Right atrium auricular region (tissue), 2 donors: ENCODE measurements at regions not wholly inside any gene's neighbourhood (a gene's known extent, or its start where the extent isn't known, plus 50 kb on each side); places are given as distances from the start of the nearest gene placed in this dataset.
"Not testable (repeated sequence)": the region's sequence is repeated elsewhere in the genome, so short reads cannot be mapped to it uniquely, and the experiment has no call there.

Experiments
- DNase-seq: peaks from one replicate; pipeline ENCODE4 v3.0.0-alpha.2; 2019; ENCODE audit warnings: low spot score
- H3K27ac ChIP-seq, 2 donors: fragments of 200-600 bp; sonication (generic); 1 replicate in 1 of 2; 2 replicates in 1 of 2; pipeline ENCODE4 v1.5.1; 2016 to 2019
- H3K27me3 ChIP-seq, 2 donors: fragments of 200-600 bp; sonication (generic); one replicate each; pipeline versions ENCODE4 v1.5.1 to v1.6.0; 2017 to 2019
- H3K36me3 ChIP-seq: fragments of 200-600 bp; sonication (generic); one replicate; pipeline ENCODE4 v1.5.1; 2016
- H3K4me1 ChIP-seq, 2 donors: fragments of 200-600 bp; sonication (generic); one replicate each; pipeline versions ENCODE4 v1.5.1 to v1.6.0; 2017 to 2019
- H3K4me3 ChIP-seq, 2 donors: fragments of 200-600 bp; sonication (generic); 1 replicate in 1 of 2; 2 replicates in 1 of 2; pipeline ENCODE4 v1.5.1; 2017 to 2019; ENCODE audit warnings: mild to moderate bottlenecking in 1 of 2, moderate library complexity in 1 of 2
- H3K9me3 ChIP-seq, 2 donors: fragments of 200-600 bp; sonication (generic); one replicate each; pipeline ENCODE4 v1.5.1; 2019
- CTCF ChIP-seq, 2 donors: fragments of 200-600 bp; sonication (generic); IDR thresholded peaks; one replicate each; pipeline ENCODE4 v1.5.1; 2019; ENCODE audit warnings: antibody characterized with exemption in 2 of 2

GRCh38 chr12:113535100-113535499, 63.4 kb upstream of the LHX5 start:
- no peaks in the 10 kb centered on the region for H3K4me1 ChIP-seq
- H3K27me3 ChIP-seq = no peaks in the 10 kb centered on the region
- H3K27ac ChIP-seq = no peak overlapping the region
- peaks cover 0 to 6% of the 10 kb centered on the region in 2 donors for H3K9me3 ChIP-seq
- H3K4me3 ChIP-seq = no peak overlapping the region
- no peak for TF ChIP-seq CTCF (IDR thresholded peaks at IDR 0.05)
- no peaks in the 10 kb centered on the region for H3K36me3 ChIP-seq
- DNase-seq = no peak

- no peaks in the 10 kb centered on the region for H3K27me3 ChIP-seq
- DNase-seq = no peak
- TF ChIP-seq CTCF (IDR thresholded peaks at IDR 0.05) = no peak
Observed at GRCh38 chr12:113534555-113534954, 62.9 kb upstream of the LHX5 start.

GRCh38 chr12:113533842-113534375, 62.2 kb upstream of the LHX5 start:
- Histone ChIP-seq H3K4me3 (no peak overlapping the region), H3K27me3 (no peaks in the 10 kb centered on the region), H3K4me1 (no peaks in the 10 kb centered on the region), H3K9me3 (peaks cover 0 to 2% of the 10 kb centered on the region in 2 donors), H3K36me3 (no peaks in the 10 kb centered on the region), H3K27ac (no peak overlapping the region)
- no peak for DNase-seq
- TF ChIP-seq CTCF (IDR thresholded peaks at IDR 0.05) = no peak

More at GRCh38 chr12:113534555-113534954, 62.9 kb upstream of the LHX5 start:
- H3K4me3 ChIP-seq = no peak overlapping the region
- peaks cover 0 to 6% of the 10 kb centered on the region in 2 donors for H3K9me3 ChIP-seq
- no peaks in the 10 kb centered on the region for H3K36me3 ChIP-seq
- H3K27ac ChIP-seq = no peak overlapping the region
- no peaks in the 10 kb centered on the region for H3K4me1 ChIP-seq

GRCh38 chr12:113532292-113532691, 60.6 kb upstream of the LHX5 start:
- no peak overlapping the region for H3K27ac ChIP-seq
- H3K4me1 ChIP-seq = no peaks in the 10 kb centered on the region
- no peaks in the 10 kb centered on the region for H3K9me3 ChIP-seq
- no peak for DNase-seq
- no peak overlapping the region for H3K4me3 ChIP-seq
- no peaks in the 10 kb centered on the region for H3K36me3 ChIP-seq
- no peak for TF ChIP-seq CTCF (IDR thresholded peaks at IDR 0.05)
- no peaks in the 10 kb centered on the region for H3K27me3 ChIP-seq

GRCh38 chr12:113531073-113531472, 59.4 kb upstream of the LHX5 start:
- not testable (repeated sequence) for DNase-seq, H3K27me3 ChIP-seq, H3K36me3 ChIP-seq, H3K27ac ChIP-seq, H3K4me1 ChIP-seq, H3K4me3 ChIP-seq, H3K9me3 ChIP-seq

GRCh38 chr12:113528606-113529293, 57.1 kb upstream of the LHX5 start:
- DNase-seq = no peak
- TF ChIP-seq CTCF (IDR thresholded peaks at IDR 0.05) = no peak
- no peaks in the 10 kb centered on the region for H3K27me3 ChIP-seq
- H3K27ac ChIP-seq = no peak overlapping the region
- H3K4me3 ChIP-seq = no peak overlapping the region
- H3K36me3 ChIP-seq = no peaks in the 10 kb centered on the region
- no peaks in the 10 kb centered on the region for H3K4me1 ChIP-seq
- no peaks in the 10 kb centered on the region for H3K9me3 ChIP-seq
